ENCODE measurements at regions not wholly inside any gene's neighbourhood (a gene's known extent, or its start where the extent isn't known, plus 50 kb on each side); places are given as distances from the start of the nearest gene placed in this dataset.

DNA sequence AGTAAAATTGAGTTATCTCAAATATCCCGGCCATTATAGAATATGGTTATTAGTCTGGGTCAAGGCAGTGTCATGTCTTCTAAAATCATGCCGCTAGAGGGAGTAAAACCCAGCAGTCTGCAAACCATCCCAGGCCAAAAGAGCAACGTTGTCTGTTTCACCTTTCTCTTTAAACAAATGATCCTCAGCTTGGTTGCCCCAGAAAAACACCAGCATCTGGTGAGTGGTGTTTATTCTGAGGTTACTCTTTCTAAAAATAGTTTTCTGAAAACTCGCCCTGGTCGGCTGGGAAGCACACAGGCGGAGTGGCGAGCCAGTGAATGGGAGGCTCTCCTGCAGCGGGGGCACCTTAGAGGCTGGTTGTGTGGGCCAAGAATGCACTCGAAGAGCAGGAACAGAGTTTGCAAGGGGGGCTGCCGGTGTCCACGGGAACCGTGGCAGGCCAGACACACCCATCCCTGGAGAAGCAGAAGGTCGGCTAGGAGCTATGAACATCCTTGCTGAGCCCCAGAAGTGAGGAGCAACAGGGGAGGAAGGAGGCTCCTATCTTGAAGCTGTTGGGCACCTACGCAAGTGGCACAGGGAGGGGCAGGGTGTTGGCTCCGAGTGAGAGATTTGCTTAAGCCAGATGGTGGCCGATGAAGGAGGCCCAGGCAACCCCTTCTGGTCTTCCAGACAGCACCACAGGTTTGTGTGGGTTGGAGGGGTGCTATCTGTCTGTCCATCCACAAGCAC, 297.1 kb downstream of the ETS1 start (continued):
- TF ChIP-seq SMAD1 (IDR thresholded peaks at IDR 0.05; ENCODE audit: low read depth, partially characterized antibody) (no peak), EZH2 (IDR thresholded peaks at IDR 0.05; ENCODE audit: borderline replicate concordance, control insufficient read depth, low read depth, low read length) (no peak), POLR2A (IDR thresholded peaks at IDR 0.05; ENCODE audit: low read depth, low read length) (peak; percentile 43), BACH1 (IDR thresholded peaks at IDR 0.05; ENCODE audit: borderline replicate concordance) (no peak), KDM1A (IDR thresholded peaks at IDR 0.05; ENCODE audit: borderline replicate concordance) (no peak), CHD1 (IDR thresholded peaks at IDR 0.05; ENCODE audit: low read depth, low read length) (no peak), ESRRA (IDR thresholded peaks at IDR 0.05; ENCODE audit: low read length) (no peak), STAT1 (conservative IDR thresholded peaks at IDR 0.05) (0 out of 2 replicates have a peak, but pooled peaks have one; percentile 42), FOXK2 (IDR thresholded peaks at IDR 0.05) (no peak), NBN (IDR thresholded peaks at IDR 0.05) (0 out of 2 replicates have a peak, but pooled peaks have one; percentile 50), MEF2B (IDR thresholded peaks at IDR 0.05; ENCODE audit: partially characterized antibody, poor library complexity, severe bottlenecking) (peak; percentile 80), ASH2L (IDR thresholded peaks at IDR 0.05; ENCODE audit: borderline replicate concordance, low read depth) (no peak), RUNX3 (IDR thresholded peaks at IDR 0.05; ENCODE audit: low read length) (peak; percentile 86), ZSCAN29 (IDR thresholded peaks at IDR 0.05) (no peak), CREB1 (IDR thresholded peaks at IDR 0.05; ENCODE audit: low read depth) (peak; percentile 44; the same call in 1 of the 2 replicates), CBX3 (IDR thresholded peaks at IDR 0.05; ENCODE audit: borderline replicate concordance, low read depth) (no peak)
- TF ChIP-seq, protein P1, sequence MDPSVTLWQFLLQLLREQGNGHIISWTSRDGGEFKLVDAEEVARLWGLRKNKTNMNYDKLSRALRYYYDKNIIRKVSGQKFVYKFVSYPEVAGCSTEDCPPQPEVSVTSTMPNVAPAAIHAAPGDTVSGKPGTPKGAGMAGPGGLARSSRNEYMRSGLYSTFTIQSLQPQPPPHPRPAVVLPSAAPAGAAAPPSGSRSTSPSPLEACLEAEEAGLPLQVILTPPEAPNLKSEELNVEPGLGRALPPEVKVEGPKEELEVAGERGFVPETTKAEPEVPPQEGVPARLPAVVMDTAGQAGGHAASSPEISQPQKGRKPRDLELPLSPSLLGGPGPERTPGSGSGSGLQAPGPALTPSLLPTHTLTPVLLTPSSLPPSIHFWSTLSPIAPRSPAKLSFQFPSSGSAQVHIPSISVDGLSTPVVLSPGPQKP (IDR thresholded peaks at IDR 0.05; ENCODE audit: low read depth, low read length), result no peak; the same call in 1 of the 2 replicates
- TF ChIP-seq, protein P2, sequence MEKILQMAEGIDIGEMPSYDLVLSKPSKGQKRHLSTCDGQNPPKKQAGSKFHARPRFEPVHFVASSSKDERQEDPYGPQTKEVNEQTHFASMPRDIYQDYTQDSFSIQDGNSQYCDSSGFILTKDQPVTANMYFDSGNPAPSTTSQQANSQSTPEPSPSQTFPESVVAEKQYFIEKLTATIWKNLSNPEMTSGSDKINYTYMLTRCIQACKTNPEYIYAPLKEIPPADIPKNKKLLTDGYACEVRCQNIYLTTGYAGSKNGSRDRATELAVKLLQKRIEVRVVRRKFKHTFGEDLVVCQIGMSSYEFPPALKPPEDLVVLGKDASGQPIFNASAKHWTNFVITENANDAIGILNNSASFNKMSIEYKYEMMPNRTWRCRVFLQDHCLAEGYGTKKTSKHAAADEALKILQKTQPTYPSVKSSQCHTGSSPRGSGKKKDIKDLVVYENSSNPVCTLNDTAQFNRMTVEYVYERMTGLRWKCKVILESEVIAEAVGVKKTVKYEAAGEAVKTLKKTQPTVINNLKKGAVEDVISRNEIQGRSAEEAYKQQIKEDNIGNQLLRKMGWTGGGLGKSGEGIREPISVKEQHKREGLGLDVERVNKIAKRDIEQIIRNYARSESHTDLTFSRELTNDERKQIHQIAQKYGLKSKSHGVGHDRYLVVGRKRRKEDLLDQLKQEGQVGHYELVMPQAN (conservative IDR thresholded peaks at IDR 0.05), result no peak
- TF ChIP-seq, protein P3, sequence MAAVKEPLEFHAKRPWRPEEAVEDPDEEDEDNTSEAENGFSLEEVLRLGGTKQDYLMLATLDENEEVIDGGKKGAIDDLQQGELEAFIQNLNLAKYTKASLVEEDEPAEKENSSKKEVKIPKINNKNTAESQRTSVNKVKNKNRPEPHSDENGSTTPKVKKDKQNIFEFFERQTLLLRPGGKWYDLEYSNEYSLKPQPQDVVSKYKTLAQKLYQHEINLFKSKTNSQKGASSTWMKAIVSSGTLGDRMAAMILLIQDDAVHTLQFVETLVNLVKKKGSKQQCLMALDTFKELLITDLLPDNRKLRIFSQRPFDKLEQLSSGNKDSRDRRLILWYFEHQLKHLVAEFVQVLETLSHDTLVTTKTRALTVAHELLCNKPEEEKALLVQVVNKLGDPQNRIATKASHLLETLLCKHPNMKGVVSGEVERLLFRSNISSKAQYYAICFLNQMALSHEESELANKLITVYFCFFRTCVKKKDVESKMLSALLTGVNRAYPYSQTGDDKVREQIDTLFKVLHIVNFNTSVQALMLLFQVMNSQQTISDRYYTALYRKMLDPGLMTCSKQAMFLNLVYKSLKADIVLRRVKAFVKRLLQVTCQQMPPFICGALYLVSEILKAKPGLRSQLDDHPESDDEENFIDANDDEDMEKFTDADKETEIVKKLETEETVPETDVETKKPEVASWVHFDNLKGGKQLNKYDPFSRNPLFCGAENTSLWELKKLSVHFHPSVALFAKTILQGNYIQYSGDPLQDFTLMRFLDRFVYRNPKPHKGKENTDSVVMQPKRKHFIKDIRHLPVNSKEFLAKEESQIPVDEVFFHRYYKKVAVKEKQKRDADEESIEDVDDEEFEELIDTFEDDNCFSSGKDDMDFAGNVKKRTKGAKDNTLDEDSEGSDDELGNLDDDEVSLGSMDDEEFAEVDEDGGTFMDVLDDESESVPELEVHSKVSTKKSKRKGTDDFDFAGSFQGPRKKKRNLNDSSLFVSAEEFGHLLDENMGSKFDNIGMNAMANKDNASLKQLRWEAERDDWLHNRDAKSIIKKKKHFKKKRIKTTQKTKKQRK (IDR thresholded peaks at IDR 0.05; ENCODE audit: low read depth, low read length), result no peak
- TF ChIP-seq, protein P4, sequence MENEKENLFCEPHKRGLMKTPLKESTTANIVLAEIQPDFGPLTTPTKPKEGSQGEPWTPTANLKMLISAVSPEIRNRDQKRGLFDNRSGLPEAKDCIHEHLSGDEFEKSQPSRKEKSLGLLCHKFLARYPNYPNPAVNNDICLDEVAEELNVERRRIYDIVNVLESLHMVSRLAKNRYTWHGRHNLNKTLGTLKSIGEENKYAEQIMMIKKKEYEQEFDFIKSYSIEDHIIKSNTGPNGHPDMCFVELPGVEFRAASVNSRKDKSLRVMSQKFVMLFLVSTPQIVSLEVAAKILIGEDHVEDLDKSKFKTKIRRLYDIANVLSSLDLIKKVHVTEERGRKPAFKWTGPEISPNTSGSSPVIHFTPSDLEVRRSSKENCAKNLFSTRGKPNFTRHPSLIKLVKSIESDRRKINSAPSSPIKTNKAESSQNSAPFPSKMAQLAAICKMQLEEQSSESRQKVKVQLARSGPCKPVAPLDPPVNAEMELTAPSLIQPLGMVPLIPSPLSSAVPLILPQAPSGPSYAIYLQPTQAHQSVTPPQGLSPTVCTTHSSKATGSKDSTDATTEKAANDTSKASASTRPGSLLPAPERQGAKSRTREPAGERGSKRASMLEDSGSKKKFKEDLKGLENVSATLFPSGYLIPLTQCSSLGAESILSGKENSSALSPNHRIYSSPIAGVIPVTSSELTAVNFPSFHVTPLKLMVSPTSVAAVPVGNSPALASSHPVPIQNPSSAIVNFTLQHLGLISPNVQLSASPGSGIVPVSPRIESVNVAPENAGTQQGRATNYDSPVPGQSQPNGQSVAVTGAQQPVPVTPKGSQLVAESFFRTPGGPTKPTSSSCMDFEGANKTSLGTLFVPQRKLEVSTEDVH (IDR thresholded peaks at IDR 0.05; ENCODE audit: low read depth, partially characterized antibody), result no peak
- TF ChIP-seq, protein P5, sequence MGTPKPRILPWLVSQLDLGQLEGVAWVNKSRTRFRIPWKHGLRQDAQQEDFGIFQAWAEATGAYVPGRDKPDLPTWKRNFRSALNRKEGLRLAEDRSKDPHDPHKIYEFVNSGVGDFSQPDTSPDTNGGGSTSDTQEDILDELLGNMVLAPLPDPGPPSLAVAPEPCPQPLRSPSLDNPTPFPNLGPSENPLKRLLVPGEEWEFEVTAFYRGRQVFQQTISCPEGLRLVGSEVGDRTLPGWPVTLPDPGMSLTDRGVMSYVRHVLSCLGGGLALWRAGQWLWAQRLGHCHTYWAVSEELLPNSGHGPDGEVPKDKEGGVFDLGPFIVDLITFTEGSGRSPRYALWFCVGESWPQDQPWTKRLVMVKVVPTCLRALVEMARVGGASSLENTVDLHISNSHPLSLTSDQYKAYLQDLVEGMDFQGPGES (IDR thresholded peaks at IDR 0.05), result no peak

Data from GM12878 (cell line).